GM19240 (cell line): ENCODE measurements at regions not wholly inside any gene's neighbourhood (a gene's known extent, or its start where the extent isn't known, plus 50 kb on each side); places are given as distances from the start of the nearest gene placed in this dataset.
"Not testable (repeated sequence)": the region's sequence is repeated elsewhere in the genome, so short reads cannot be mapped to it uniquely, and the experiment has no call there.

Experiments used
- DNase-seq: peaks from one replicate; pipeline ENCODE4 v3.0.0; 2011; ENCODE audit warnings: low spot score; ENCODE audit not compliant: insufficient read length

GRCh38 chr18:41899535-41899934 is 55.5 kb upstream of the PIK3C3 start:
- DNase-seq: no peak

- no peak for DNase-seq
Observed at GRCh38 chr18:41893432-41893831, 61.6 kb upstream of the PIK3C3 start.

GRCh38 chr18:41887100-41887499 is 67.9 kb upstream of the PIK3C3 start:
- DNase-seq: no peak

GRCh38 chr18:41886126-41886807 is 68.8 kb upstream of the PIK3C3 start:
- no peak for DNase-seq

GRCh38 chr18:41881285-41881684 is 73.7 kb upstream of the PIK3C3 start:
- DNase-seq: no peak

GRCh38 chr18:41879256-41879655 is 75.8 kb upstream of the PIK3C3 start:
- DNase-seq: no peak

GRCh38 chr18:41875094-41875780 is 79.8 kb upstream of the PIK3C3 start:
- no peak for DNase-seq

GRCh38 chr18:41873730-41874129 is 81.3 kb upstream of the PIK3C3 start:
- DNase-seq: no peak

- DNase-seq: no peak
Observed at GRCh38 chr18:41872206-41872605, 82.8 kb upstream of the PIK3C3 start.

- DNase-seq: no peak
Observed at GRCh38 chr18:41871229-41872000, 83.6 kb upstream of the PIK3C3 start.

GRCh38 chr18:41870817-41871216 is 84.2 kb upstream of the PIK3C3 start:
- no peak for DNase-seq

- no peak for DNase-seq
Observed at GRCh38 chr18:41870191-41870590, 84.8 kb upstream of the PIK3C3 start.

GRCh38 chr18:41865796-41866195 is 89.2 kb upstream of the PIK3C3 start:
- DNase-seq: not testable (repeated sequence)

GRCh38 chr18:41864216-41864615 is 90.8 kb upstream of the PIK3C3 start:
- no peak for DNase-seq

- no peak for DNase-seq
Observed at GRCh38 chr18:41862921-41863320, 92.1 kb upstream of the PIK3C3 start.

- DNase-seq: no peak
Observed at GRCh38 chr18:41860987-41861386, 94.0 kb upstream of the PIK3C3 start.

- no peak for DNase-seq
Observed at GRCh38 chr18:41858761-41859555, 96.1 kb upstream of the PIK3C3 start.

- no peak for DNase-seq
Observed at GRCh38 chr18:41853280-41853679, 101.8 kb upstream of the PIK3C3 start.

GRCh38 chr18:41850781-41851180 is 104.3 kb upstream of the PIK3C3 start:
- DNase-seq: no peak

GRCh38 chr18:41849632-41850031 is 105.4 kb upstream of the PIK3C3 start:
- no peak for DNase-seq

- no peak for DNase-seq
Observed at GRCh38 chr18:41845563-41845962, 109.5 kb upstream of the PIK3C3 start.

GRCh38 chr18:41842886-41843285 is 112.1 kb upstream of the PIK3C3 start:
- no peak for DNase-seq
